ENCODE measurements at regions not wholly inside any gene's neighbourhood (a gene's known extent, or its start where the extent isn't known, plus 50 kb on each side); places are given as distances from the start of the nearest gene placed in this dataset.
"Not testable (repeated sequence)": the region's sequence is repeated elsewhere in the genome, so short reads cannot be mapped to it uniquely, and the experiment has no call there.

DNA sequence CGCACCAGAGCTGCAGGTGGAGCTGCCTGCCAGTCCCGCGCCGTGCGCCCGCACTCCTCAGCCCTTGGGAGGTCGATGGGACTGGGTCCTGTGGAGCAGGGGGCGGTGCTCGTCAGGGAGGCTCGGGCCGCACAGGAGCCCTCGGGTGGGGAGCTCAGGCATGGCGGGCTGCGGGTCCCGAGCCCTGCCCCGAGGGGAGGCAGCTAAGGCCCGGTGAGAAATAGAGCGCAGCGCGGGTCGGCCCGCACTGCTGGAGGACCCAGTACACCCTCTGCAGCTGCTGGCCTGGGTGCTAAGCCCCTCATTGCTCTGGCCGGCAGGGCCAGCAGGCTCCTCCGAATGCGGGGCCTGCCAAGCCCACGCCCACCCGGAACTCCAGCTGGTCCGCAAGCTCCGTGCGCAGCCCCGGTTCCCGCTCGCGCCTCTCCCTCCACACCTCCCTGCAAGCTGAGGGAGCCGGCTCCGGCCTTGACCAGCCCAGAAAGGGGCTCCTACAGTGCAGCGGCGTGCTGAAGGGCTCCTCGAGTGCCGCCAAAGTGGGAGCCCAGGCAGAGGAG lies 403.7 kb upstream of the KLHL1 start:
- DNase-seq (ENCODE audit: low spot score), result not testable (repeated sequence)

DNA sequence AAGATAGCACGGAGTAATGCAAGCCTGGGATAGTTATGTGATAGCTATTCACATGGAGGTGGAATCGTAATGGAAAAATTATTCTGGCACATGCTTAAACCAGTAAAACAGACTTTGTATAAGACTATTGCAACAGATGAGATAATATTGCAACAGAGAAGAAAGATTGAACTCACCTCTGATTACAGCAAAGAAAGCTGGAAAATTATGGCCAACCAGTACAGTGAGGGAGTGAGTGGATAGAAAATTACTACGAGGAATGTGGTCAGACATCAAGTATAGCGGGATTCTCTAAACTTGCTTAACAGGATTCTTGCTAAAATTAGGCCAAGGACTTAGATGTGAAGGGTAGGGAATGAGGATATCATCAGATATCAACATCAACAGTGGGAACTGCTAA lies 397.6 kb upstream of the KLHL1 start:
- no peak for DNase-seq (ENCODE audit: low spot score)

DNA sequence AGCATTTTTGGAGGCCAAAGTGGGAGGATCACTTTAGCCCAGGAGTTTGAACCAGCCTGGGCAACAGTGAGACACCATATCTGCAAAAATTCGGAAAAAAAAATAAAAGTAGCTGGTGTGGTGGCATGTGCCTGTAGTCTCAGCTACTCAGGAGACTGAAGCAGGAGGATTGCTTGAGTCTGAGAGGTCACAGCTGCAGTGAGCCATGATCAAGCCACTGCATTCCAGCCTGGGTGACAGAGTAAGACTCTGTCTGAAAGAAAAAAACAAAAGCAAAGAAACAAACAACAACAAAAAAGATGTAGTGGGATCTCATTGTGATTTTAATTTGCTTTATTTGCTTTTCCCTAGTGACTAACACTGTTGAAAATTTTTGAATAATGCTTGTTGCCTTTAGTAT lies 394.7 kb upstream of the KLHL1 start:
- no peak for DNase-seq (ENCODE audit: low spot score)

DNA sequence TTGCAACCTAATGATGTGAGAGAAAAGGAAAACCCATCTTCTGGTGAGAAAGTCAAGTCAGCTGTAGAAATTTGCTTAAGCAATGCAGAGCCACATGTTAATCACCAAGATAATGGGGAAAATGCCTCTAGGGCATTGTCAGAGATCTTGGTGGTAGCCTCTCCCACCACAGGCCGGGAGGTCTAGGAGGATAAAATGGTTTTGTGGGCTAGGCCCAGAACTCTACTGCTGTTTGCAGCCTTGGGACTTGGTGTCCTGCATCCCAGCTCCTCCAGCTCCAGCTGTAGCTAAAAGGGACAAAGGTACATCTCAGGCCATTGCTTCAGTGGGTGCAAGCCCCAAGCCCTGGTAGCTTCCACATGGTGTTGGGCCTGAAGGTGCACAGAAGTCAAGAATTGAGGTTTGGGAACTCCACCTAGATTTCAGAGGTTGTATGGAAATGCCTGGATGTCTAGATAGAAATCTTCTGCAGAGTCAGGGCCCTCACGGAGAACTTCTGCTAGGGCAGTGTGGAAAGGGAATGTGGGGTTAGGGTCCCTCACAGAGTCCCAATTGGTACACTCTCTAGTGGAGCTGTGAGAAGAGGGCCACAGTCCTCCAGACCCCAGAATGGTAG lies 382.2 kb upstream of the KLHL1 start:
- no peak for DNase-seq (ENCODE audit: low spot score)

DNA sequence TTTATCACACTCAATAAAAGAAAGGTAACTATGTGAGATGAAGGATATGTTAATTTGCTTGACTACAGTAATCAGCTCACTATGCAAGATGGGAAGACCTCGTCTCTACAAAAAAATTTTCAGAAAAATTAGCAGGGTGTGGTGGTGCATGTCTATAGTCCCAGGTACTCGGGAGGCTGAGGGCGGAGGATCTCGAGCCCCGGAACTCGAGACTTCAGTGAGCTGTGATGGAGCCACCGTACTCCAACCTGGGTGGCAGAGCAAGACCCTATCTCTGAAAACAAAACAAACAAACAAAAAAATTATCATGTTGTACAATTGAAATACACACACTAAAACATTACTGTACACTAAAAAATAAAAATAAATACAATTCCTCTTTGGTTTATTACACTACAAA lies 376.7 kb upstream of the KLHL1 start:
- no peak for DNase-seq (ENCODE audit: low spot score)

DNA sequence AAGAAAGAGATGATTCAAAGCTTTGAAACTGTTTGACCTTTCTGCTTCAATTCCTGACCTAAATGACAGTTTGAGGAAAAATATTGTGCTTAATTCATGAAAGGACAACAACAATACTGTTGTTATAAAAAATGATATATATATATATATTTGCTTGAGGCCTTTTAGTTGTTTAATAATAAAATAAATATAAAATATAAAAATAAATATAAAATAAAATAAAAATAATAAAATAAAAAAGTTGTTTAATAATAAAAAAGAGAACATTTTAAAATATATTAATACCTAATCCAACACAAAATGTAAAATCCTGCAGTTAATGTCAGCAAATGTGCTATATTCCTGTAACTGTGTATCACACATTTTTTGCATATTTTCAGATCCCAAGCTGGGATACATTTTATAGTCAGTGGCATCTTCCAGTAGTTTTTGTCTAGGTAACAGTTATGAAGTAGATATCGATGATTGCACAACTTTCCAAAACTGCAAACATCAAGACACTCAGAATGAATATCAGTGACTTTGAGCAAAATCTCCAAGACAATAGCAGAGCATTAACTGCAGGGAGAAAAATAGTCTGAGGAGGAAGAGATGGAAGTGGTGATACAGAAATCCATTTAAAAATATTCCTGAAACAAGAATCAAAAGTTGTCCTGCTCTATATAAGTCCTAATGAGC lies 375.5 kb upstream of the KLHL1 start:
- no peak for DNase-seq (ENCODE audit: low spot score)

DNA sequence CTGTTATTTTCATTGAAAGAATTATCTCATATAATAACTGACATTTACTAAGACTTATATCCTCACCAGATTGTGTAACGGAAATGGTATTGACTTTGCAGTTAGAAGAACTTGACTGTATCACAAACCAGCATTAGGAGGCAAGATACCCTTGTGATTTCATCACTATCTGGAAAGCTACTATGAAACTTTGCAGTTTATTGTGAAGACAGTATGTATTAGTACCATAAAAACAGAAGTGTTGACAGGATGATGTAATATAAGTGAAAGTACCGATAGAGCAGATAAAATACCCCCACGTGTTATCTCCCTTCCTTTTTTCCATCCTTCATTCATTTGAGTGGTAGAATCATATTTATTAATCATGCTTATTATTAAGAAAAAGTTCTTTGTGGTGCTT lies 365.7 kb upstream of the KLHL1 start:
- DNase-seq (ENCODE audit: low spot score), result no peak

DNA sequence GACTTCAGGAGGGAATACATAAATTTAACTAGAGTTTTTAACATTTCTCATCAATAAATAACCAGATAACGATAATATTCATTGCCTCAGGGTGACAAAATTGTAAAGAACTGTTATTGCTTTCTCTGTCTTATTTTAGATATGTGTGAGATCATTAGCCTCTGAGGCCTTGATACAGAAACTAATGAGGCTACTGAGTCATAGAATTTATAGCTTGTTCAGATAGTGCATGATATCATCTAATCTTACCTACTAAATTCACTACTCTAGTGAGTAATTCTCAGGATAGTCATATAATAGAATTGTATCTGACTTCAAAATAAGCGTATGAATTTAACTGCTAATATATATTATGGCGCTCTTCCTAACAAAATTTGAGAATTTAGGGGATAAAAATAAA lies 360.8 kb upstream of the KLHL1 start:
- no peak for DNase-seq (ENCODE audit: low spot score)

DNA sequence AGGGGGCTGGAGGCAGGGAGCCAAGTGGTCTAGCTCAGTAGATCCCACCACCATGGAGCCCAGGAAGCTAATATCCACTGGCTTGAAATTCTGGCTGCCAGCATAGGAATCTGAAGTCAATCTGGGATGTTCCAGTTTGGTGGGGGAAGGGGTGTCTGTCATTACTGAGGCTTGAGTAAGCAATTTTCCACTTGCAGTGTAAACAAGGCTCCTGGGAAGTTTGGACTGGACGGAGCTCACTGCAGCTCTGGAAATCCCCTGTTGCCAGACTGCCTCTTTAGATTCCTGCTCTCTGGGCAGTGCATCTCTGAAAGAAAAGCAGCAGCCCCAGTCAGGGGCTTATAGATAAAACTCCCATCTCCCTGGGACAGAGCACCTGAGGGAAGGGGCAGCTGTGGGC lies 349.2 kb upstream of the KLHL1 start:
- no peak for DNase-seq (ENCODE audit: low spot score)

DNA sequence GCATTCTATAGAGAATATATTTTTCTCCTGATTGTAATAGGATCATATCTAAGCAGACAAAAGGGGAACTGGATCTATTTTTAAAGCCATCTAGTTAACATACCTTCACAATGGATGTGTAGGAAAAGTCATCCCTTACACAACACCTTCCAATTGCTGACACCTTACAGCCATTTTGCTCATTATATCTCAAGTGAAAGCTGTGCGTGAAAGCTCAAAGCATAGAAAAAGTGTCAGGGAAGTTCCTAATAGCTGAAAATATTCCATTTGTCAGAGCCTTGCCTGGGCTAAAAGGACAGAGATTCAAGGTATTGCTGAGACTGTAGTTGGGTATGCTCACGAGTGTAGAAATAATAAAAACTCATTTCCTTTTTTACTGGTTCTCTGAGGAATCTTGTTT lies 340.6 kb upstream of the KLHL1 start:
- no peak for DNase-seq (ENCODE audit: low spot score)

DNA sequence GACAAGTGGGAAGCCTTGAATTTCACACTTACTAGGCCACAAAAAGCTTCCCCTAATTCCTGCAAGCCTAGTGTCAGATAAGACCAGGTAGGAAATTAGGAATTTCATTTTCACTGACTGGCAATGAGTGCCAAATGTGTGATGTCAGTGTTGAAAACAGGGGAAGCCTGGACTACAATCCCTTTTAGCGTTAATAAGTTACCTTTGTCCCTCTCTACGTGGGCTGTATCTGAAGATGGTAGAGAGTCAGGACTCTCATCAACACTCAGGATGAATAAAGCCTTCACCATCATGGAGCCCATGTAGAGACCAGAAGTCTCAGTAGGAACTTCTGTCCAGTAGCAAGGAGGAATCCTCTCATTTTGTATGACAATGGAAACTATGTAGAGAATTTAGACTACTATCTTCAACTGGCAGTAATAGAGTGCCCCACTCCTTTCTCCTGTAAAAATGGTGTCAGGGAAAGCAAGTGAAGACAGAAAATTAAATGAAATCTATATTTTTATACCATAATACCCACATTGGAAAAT lies 324.1 kb upstream of the KLHL1 start:
- DNase-seq (ENCODE audit: low spot score), result no peak

DNA sequence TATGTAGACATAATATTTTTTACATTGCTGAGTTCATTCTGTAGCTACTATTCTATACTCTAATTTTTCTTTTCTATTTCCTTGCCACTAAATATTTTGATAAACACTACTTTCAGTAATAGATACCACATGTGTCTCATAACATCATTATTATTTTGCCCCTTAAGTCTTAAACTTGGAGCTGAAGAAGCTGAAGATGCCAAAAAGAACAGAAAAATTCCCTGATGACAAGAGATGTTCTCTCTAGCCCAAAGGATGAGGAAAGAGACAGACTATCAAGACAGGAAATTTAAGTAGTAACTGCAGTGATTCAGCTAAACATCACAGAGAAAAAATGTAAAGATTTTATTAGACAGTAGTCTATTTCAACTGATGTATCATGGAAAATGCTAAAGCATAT lies 322.0 kb upstream of the KLHL1 start:
- DNase-seq (ENCODE audit: low spot score), result no peak

DNA sequence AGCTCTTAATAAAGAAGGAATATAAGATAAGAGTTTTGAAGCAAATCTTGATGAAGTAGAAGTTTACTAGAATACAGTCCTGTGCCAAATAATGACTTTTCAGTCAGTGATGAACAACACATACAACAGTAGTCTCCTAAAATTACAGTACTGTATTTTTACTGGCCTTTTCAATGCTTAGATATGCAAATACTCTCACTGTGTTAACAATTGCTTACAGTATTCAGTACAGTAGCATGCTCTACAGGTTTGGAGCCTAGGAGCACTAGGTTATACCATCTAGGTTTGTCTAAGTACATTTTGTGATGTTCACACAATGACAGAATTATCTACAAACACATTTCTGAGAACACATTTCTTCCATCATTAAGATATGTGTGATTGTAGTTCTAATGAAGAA lies 316.7 kb upstream of the KLHL1 start:
- DNase-seq (ENCODE audit: low spot score), result no peak

DNA sequence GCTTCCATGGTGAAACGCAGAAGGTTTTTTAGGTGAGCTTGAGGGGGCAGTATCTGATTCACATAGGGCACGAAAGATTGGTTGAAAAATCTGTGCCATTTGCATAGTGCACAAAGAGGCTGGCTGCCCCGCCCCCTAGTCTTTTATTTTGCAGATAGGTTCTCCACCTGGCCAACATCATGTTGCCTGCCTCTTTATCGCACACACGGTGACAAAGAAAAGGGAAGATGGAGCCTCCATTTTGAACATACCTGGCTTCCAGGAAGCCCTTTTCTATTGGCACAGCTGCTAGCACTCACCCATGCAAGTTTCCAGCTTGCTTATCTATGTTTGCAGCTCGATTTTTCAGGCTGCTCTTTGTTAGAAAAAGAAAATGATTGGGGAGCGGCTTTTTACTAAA lies 316.2 kb upstream of the KLHL1 start:
- no peak for DNase-seq (ENCODE audit: low spot score)

DNA sequence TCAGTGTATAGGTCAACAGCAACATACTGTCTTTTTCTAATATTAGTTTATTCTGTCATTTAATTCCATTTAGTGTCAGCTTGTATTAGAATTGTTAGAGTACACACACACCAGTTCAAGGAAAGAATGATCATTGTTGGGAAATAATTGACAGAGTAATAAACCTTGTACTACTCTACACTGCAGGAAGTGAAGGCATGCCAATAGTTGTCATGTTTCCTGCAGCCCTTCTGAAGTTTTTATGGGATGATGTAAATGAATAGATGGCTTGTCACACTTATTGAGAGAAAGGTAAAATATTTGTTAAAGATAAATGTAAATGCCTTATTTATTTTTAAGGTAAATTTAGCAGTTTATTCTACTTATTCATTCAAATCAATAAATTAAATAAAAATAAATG lies 306.9 kb upstream of the KLHL1 start:
- no peak for DNase-seq (ENCODE audit: low spot score)

DNA sequence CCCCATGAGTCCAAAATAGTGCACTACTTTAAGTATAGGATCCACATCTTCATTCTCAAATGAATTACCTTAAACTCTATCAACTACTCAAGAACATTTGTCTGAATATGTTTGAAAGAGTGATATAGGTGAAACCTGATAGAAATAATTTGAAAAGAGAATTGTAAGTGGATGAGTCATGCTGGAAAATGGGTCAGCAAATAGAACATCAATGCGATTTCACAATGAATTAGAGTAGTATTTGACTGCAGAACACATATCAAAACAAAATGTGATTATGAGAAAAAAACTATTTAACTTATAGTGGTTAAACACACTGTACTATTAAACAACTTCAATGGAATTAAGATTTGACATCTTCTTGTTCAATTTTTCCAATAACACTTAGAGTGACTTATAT lies 300.6 kb upstream of the KLHL1 start:
- DNase-seq (ENCODE audit: low spot score), result no peak

DNA sequence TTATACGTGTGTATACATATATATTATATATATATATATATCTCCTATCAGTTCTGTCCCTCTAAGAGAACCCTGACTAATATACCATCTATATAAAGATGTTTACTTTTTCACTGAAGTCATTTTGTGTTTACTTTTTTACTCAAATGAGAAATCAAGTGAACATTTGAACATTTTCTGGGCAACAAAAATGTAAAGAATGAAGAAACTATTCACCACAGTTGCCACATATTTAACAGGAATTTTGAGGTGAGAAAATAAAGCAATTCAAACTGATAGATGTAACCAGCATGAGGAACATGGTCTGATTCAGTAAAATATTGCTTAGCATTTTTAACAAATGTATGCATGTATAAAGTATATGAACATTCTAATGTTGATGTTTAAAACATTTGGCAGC lies 299.2 kb upstream of the KLHL1 start:
- no peak for DNase-seq (ENCODE audit: low spot score)

DNA sequence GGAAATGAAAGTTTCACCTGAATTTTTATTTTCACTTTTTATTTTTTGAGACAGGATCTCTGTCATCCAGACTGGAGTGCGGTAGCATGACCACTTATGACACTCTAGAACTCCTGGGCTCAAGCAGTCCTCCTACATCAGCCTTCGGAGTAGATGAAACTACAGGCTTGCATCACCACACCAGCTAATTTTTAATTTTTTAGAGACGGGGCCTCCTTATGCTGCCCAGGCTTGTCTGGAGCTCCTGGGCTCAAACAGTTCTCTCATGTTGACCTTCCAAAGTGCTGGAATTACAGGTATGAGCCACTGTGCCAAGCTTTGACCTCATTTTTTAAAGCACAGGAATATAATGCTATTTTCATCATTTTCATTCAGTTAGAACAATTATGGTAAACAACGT lies 297.0 kb upstream of the KLHL1 start:
- no peak for DNase-seq (ENCODE audit: low spot score)

DNA sequence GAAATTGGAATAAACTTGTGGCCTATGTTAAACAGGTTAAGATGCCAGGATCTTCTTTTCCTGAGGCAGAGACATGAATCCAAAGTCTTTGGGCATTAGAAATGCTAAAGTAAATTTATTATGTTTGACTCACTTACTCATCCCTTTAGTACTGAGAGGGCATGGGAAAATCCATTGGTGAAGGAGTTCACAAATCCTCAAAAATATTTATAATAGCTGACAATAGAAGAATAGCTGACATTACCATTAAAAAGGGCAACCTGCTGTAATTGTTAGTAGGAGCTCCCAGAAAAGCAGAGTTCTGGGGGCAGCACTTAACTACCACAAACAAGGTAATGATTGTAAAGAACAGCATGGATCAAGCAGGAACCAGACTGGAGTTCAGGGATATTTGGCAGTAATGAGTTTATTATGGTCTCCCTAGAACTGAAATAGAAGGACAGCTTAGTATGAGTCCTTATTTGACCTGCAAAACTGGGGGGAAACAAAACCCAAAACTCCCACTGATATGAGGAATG lies 285.8 kb upstream of the KLHL1 start:
- DNase-seq (ENCODE audit: low spot score), result no peak

DNA sequence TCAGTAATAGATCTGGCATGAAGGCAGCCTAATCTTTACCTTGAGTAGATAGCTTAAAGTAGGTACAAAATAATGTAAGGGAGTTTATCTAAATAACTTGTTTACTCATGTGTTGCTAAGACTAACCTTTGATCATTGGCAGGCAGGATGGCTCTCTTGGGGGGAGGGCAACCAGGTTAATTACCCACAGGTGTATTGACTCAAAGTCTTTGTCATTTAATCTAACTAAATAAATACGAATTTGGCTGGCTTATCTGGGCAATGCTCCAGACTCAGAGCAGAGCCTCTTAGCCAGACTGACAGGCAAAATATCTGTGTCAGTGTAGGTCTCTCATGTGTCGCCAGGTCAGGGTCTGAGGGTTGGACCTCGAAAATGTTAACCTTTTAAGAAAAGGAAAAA lies 283.4 kb upstream of the KLHL1 start:
- no peak for DNase-seq (ENCODE audit: low spot score)

DNA sequence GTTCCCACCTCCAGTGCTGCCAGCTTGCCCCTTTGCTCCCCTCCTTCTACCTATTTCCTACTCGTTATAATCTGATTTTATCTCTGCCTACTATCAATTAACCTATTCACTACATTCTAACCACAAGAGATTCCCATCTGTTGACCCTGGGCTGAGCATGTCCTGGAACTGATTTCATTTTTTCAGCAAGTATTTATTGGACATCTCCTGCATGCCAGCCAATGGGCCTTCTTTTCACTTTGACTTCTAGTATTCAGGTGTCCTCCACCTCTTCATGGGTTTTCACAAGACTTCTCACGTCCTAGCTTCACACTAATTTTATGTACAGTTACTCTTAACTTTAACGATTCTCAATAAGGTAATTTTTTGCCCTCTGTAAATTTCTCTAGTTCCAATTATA lies 282.7 kb upstream of the KLHL1 start:
- no peak for DNase-seq (ENCODE audit: low spot score)

DNA sequence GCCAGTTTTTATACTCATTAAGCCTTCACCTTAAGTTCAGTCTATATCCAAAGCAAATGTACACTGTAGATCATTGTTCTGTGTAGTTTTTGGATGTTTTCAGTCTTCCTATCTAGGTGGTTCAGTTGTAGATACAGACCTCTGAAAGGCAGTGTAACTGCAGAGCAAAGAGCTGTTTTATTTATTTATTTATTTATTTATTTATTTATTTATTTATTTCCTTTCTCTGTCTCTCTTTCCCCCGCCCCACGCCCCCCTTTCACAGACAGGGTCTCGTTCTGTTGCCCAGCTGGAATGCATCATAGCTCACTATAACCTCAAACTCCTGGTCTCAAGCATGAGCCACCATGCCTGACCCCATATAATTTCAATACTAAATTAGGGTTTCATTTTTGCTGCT lies 281.8 kb upstream of the KLHL1 start:
- no peak for DNase-seq (ENCODE audit: low spot score)

DNA sequence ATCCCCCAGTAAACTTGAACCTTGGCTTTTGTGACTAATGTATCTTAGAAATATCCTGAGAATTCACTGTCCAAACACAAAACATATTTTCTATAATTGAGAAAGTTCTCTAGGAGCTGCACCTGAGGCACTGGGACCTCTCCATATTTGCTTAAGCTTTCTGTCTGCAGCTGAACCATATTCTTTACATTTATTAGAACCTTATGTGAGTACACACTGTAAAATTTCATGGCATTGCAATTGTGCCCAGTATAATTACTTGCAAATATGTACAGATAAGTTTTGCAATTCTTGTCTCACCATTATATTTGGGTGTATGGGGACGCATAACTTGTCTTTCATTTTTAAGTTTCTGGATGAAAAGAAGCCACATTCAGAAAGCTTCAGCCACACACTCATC lies 280.7 kb upstream of the KLHL1 start:
- no peak for DNase-seq (ENCODE audit: low spot score)

DNA sequence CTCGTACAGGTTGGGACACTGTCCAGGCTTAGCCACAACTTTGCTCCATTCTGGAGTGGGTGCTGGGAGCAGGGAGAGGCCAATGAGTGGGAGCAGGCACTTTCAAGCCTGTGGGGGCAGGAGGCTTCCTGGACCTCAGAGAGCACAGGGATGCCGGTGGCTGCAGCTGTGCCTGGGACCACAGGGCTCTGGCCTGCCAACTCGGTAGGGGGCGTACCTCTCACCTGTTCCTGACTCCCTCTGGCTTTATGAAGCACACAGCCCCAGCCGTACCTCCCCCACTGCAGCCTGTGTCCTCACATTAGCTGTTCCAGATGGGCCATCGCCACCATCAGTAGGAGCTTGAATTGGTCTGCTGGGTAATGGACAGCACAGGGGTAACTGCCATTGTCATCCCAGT lies 278.7 kb upstream of the KLHL1 start:
- no peak for DNase-seq (ENCODE audit: low spot score)

Data from AG08396 (cell line).